NAMALWA (cell line): ENCODE measurements at regions not wholly inside any gene's neighbourhood (a gene's known extent, or its start where the extent isn't known, plus 50 kb on each side); places are given as distances from the start of the nearest gene placed in this dataset.

Experiments
- DNase-seq: peaks from one replicate; pipeline ENCODE4 v3.0.0-alpha.2; 2015; ENCODE audit warnings: low spot score

- no peak for DNase-seq
These were observed 184.9 kb upstream of the LNX1 start for GRCh38 chr4:53776141-53776540.

GRCh38 chr4:53775381-53775780 is 184.1 kb upstream of the LNX1 start:
- DNase-seq: no peak

DNA sequence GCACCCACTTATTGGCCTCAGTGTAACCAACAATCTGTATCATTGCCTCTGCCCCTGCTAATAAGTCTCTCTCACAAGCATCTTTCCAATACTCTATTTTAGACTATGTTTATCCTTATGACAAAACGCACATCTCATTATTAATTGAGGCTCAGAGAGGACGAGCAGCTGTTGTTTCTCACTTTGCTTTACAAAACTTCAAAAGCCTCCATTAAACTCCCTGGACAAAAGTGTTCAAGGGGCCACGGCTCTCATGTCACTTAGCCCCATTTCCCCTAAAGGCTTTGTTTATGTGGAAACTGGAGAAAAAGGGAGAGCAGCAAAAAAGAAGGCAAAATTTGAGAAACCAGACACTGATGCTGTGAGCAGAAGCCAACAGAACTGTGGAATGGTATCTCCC is 180.0 kb upstream of the LNX1 start:
- DNase-seq: no peak

DNA sequence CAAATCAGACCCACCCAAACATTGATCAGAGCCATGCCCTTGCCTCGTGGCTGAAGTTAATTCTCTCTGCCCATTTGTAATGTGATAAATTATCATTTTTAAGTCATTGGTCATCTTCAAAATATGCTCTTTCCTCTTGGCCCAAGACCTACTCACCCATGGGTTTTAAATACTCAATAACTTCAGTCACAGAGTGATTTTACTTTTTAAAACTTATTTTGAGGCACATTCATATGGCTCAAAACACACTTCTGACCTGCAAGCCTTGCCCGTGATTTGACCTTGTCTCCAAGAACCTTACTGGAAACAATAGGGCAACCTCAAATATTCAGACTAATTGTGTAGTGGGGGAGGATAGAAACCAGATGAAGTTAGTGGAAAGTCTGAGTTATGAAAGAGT is 176.2 kb upstream of the LNX1 start:
- DNase-seq: no peak

GRCh38 chr4:53764761-53765490 is 173.6 kb upstream of the LNX1 start:
- DNase-seq: no peak

GRCh38 chr4:53763813-53764597 is 172.7 kb upstream of the LNX1 start:
- DNase-seq: no peak

DNA sequence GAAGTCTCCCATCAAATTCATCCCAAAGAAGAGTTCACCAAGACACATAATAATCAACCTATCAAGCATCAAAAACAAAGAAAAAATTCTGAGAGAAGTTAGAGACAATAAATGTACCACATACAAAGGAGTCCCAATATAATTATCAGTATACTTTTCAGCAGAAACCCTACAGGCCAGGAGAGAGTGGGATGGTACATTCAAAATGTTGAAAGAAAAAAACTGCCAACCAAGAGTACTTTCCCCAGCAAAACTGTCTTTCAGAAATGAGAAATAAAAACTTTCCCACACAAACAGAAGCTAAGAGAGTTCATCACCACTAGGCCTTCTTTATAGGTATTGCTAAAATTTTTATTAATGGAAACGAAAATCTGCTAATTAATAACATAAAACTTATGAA is 164.4 kb upstream of the LNX1 start:
- no peak for DNase-seq

- DNase-seq: no peak
These were observed 160.8 kb upstream of the LNX1 start for GRCh38 chr4:53752124-53752523.

- peak; percentile 96 for DNase-seq
These were observed 157.1 kb upstream of the LNX1 start for GRCh38 chr4:53748328-53748772.

GRCh38 chr4:53747401-53747800 is 156.1 kb upstream of the LNX1 start:
- DNase-seq: no peak

GRCh38 chr4:53744446-53745160 is 153.3 kb upstream of the LNX1 start:
- peak; percentile 50 for DNase-seq

DNA sequence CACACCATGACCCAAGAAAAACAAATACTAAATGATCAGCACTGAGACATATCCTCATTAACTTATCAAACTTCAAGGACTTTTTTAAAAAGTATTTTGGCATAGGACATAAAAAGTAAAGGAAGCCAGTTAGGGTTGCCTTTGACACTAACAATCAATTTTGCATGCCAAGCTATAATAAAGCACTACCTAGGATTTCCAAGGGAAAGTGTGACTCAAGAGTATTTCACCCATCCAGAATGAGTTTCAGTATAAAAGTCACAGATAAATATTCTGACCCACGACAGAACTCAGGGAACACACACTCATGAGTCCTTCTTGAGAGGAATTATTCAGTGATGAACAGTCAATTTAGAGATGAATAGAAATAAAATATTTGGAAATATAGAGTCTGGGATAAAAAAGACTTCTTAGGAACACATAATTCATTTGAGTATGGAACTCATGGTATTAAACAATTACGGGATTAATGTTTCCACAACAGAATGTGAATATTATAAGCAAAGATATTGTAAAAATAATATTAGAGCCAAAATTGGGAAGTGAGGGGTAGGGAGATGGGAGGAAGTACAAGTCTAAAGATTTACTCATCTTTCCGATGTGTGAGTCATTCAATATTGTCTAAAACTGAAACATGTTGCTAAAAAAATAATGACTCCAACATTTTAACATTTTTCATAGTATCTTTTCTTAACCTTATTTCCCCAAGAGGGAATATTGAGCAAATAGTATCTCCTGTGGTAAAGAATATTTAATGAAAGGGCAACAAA is 143.5 kb upstream of the LNX1 start:
- DNase-seq: no peak

DNA sequence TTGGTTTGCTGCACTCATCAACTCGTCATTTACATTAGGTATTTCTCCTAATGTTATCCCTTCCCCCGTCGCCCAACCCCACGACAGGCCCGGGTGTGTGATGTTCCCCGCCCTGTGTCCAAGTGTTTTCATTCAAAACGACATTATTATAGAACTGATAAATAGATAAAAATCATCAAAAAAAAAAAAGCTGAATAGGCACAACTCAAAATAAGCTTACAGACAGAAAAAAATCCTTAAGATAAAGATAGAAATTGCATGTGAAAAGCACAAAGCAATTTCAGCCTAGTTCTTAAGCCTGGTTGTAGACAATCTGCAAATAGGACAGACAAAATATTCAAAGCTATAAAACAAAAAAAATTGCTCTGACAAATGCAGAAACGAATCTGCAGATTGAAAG is 142.9 kb upstream of the LNX1 start:
- DNase-seq: no peak

- no peak for DNase-seq
These were observed 141.4 kb upstream of the LNX1 start for GRCh38 chr4:53732661-53733060.

DNA sequence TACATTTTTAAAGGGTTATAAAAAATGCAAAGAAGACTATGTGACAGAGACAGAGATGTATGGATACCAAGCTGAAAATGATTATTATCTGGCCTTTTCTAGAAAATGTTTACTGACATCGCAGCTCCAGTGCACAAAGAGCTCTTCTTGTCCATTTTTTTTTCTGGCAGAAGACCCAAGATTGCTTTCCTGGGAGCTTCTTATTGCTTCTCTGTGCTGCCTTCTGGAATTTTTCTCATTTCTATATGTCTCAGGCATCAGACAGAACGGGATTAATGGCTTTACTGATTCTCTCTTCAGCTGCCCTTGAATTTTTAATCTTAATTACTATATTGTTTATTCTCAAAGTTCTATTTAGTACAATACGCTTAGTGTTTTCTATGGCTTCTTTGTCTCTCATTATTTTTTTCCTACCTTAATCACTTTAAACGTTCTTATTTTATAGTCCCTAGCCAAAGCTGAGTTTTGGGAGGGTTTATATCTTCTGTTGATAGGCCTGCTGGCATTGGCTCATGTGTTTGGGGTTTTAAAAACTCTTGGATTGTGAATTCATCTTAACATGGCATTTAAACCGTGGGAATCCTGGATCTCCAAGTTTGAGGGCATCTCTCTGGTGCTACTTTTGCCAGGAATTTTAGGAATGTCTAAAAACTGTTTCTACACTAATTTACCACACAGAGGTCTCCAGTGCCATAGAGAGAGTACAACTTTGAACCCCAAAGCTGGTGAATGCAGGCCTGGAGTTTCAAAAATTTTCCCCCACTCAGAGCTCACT is 138.9 kb upstream of the LNX1 start:
- no peak for DNase-seq

DNA sequence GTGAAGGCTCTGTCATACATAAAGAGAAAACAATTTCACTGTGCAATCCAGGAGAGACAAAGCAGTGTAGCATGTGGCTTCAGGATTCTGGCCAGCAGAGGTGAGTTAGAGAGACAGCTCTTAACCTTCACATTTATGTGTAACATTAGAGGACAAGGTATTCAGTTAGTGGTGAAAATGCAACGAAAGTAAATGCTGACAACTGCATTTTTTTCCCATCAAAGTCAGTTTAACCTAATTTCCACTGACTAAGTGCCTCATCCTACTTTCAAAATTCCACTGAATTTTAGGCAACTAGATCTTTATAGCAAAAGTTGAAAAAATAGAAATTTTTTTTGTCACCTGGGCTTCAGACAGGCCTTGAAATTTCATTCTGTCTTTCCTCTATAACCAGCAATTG is 130.8 kb upstream of the LNX1 start:
- DNase-seq: no peak

GRCh38 chr4:53721263-53721662 is 130.0 kb upstream of the LNX1 start:
- no peak for DNase-seq

DNA sequence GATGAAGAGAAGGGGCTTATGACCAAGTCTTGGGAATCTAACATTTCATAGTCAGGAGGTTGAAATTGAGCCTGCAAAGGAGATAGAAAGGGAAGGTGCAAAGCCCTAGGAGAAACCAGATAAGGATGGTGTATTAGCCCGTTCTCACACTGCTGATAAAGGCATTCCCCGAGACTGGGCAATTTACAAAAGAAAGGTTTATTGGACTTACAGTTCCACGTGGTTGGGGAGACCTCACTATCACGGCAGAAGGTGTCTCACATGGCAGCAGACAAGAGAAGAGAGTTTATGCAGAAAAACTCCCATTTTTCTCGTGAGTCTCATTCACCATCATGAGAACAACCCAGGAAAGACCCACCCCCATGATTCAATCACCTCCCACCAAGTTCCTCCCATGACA is 129.5 kb upstream of the LNX1 start:
- DNase-seq: no peak

GRCh38 chr4:53717064-53717549 is 125.8 kb upstream of the LNX1 start:
- no peak for DNase-seq

DNA sequence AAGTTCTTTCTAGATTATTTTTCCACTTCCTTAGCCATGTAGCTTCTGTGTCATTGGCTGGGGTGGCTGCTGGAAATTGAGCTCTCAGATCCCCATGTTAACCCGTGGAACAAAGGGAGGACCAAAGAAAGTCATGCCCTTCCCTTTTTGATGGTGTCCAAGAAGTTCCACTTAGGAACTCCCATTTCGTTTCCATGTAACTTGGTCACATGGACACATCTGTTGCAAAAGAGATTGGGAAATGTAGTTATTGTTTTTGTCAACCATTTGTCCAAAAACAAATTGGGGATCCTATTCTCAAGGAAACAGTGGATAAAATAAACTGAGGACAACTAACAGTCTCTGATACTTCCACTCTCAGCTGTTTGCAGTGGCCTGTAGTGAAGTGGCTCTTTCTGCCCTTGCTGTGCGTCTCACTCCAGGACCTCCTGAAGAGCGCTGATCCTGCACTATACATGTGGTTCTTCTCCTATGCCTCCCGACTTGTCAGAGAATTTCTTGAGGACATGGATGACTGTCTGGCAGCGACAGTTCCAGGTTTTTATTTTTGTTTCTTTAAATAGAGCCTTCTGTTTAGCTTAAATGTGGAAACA is 125.3 kb upstream of the LNX1 start:
- no peak for DNase-seq

DNA sequence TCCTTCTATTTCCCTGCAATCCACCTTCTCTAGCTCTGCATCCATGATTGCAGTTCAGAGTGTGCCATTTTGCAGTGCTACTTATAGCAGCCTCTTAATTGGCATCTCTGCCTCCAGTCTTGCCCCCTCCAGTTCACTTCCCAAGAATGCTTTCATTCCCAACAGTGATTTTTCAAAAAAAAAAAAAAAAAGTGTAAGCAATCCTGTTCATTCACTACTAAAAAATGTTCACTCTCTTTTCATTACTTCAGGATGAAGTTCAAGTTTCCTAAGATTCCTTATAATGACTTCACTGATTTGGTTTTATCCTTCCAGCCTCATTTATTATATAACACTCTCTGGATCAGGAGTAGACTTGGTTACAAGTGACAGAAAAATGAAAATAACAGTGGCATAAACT is 124.7 kb upstream of the LNX1 start:
- no peak for DNase-seq
